ENCODE measurements at regions not wholly inside any gene's neighbourhood (a gene's known extent, or its start where the extent isn't known, plus 50 kb on each side); places are given as distances from the start of the nearest gene placed in this dataset.
A peak's percentile ranks its signal among the peaks of the same experiment; 100 is the strongest.

DNA sequence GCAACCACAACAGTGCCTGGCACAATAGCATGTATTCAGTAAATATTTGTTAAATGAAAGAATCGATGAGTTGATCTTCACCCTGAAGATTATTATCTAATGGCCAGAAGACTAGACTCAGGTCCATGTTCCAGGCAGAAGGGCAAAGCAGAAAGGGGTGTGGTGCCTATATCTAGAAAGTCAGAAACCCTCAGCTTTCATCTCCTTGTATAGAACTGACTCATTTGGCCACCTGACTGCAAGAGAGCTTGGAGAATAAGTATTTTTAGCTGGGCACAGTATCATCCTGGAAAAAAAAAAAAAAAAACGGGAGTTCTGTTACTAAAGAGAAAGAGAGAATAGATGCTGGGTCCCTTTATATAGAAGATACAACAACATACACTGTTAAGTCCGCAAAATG is 69.7 kb upstream of the SPRED1 start:
- DNase-seq, result no peak

DNA sequence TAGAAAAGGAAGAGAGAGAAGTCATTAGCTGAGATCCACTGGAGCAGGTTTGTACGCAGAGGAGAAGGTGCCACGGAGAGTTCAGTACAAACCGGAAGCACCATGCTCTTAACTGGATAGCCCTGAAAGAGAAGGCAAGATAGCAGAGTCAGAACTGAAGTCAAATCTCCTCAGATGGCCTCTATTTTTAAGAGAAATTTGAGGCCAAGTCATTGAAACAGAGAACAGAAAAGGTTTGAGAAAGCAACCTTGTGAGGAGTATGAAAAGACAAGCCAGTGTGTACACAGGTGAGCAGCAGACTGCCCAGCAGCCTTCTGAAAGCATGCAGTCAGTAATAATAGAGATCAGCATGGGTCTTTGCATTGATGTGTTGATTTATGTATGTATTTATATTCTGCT is 66.1 kb upstream of the SPRED1 start:
- peak; percentile 10 to 59 for DNase-seq

DNA sequence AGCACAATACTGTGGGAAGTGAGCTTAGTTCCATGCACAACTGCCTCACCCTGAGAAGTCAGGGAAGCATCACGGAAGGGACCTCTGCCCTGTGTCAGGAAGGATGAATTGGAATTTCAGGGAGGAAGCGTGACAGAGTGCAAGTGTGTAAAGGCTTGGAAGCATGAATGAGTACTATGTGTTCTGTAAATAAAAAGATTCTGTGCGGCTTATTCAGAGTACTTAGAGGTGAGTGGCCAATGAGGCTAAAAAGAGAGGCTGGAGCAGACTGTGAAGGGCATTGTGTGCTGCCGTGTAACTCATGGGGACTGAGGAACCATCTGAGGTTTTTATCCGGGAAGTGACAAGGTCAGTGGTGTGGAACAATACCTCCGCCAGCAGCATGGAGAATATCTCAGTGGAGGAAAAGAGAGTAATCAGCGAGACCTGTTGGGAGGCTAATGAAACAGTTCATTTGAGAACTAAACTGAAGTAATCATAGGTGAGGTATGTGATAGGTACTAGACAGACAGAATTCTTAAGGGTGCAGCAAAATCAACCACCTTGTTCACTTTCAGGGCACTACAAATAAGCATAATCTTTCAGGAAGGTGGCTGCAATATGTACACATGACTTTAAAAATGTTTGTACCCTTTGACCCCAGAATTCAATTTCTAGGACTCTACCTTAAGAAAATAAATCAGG is 64.9 kb upstream of the SPRED1 start:
- no peak for DNase-seq

DNA sequence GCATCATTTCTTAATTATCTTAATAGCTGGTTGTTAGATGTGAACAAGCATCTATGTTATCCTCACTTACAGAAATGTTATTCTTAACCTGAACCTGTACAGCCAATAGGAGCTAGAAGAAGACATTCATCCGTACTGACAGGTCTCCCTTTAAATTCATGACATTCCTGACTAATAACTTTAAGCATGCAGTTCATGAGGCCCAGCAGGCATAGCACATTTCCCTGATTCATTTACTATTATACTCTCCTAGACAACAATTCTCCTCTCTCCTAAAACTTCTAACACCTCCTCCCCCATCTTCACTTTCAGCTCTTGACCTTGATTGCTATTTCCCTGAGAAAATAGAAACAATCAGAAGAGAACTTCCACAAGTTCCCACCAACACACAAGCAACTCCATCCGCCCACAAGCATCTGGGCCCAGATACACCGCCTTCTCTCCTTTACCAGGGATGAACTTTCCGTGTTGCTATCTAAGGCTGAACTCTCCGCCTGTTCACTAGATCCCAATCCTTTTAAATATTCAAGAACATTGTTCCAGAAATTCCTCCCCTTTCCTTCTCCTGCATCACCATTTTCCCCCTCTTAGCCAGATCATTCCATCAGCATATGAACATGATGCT is 62.9 kb upstream of the SPRED1 start:
- no peak for DNase-seq

DNA sequence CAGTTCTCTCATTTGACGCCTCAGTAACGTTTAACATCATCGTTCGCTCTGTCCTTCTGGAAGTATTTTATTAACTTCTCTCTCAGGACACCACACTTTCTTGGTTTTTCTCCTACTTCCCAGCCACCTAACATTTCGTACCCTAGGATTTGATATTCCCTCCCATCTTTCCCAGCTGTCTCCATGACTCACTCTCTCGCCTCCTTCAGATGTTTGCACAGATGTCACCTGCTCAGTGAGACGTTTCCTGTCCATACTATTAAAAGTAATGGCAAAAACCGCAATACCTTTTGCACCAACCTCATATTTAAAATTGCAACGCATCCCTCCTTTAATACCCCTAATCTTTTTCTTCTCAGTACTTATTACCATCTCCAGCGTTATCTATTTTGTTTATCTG is 62.1 kb upstream of the SPRED1 start:
- DNase-seq, result no peak

DNA sequence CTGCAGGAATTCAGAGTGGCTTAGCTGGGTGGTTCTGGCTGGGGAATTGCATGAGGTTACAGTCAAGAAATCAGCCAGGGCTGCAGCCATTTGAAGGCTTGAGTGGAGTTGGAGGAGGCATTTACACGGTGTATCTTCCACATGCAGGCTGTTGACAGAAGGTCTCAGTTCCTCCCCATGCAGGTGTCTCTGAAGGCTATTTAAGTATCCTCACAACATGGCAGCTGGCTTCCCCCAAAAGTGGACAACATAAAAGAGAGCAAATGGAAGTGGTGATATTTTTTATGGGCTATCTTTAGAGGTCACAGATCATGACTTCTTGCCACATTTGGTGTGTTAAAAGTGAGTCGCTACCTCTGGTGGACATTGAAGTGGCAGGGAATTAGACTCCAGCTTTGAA is 60.1 kb upstream of the SPRED1 start:
- DNase-seq, result no peak

DNA sequence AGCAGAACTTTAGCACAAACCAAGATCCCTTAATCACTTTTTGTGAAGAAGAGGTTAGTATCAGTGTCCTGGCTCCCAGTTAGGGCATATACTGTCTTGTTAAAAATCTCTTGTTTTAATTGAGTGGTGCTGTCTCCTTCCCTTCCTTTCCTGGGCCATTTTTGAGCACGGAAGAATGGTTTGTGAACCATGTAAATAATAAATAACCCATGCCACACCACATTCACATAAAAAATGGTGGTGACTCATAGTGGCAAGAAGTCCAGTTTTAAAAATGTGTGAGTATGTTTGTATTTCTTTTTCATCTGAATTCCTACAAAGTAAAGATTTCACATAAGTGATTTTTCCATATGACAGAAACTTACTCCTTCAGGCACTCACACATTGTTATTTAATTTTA is 59.1 kb upstream of the SPRED1 start:
- DNase-seq, result no peak

DNA sequence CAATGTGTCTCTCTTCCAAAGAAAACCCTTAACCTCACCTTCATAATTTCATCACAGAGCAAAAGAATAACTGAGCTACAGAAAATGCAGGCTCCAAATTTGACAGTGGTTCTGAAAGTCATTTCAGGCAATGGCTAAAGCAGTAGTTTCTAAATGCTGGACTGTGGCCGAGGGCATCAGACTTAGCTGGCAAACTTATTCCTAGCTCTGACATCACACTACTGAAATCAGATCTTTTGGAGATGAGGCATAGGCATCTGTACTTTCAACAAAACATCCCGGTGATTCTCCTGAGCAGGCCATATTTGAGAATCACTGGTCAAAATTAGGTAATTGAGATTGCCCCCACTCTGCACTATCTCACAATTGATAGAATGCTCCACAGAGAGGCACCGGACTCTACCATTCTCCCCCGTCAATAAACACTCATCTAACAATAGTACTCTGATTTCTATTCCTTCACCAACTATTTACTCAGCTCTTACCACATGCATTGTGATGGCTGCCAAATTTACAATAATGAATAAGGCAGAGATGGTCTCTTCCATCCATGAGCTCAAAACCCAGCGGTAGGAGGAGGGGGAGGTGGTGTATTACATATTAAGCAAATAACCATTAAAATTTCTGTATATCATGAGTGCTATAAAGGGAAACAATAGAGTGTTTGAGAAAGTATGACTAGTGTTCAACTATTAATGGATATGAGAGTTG is 57.3 kb upstream of the SPRED1 start:
- no peak for DNase-seq

DNA sequence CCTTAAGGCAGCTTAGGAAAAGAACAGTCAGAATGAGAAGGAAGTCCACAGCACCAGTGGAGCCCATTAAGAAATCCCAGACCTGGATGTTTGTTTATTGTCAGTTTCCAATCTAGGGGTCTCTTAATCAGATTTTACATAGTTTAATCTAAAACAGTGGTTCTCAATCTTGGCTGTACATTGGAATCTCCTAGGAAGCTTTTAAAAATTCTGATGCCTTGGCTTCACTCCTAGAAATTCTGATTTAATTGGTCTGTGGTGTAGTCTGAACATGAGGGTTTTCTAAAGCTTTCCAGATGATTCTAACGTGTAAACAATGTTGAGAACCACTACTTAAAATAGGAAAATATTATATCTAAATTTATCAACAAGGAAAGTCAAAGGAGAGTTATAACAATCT is 56.6 kb upstream of the SPRED1 start:
- DNase-seq, result no peak

DNA sequence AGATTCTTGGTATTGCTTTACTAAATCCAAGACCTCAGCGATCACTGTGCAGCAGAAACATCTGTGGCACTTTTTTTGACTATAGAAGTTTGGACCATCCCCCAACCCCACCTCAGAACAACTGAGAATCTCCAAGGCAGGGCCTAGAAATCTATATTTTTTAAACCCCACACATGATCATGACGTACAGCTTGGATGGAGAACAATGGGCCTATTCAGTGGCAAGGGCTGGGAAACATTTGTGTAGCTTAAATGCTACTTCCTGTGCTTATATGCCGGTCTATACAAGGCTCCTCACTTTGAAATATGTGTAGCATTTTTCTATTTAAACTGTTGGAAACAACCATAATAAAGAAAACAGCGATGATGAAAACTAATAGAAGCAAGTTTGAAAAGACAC is 55.1 kb upstream of the SPRED1 start:
- no peak for DNase-seq

DNA sequence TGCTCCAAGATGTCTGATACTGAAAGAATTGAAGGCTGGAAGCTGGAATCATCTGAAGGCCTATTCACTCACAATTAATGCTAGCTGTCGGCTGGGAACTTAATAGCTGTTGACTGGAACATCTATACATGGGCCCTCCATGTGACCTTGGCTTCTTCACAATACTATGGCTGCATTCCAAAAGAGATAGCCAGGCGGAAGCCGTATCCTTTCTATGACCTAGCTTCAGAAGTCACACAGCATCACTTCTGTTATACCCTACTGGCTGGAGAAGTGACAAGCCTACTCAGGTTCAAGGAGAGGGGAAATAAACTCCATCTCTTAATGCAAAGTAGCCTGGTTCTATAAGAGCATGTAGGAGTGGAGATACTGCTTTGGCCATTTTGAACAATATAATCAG is 50.9 kb upstream of the SPRED1 start:
- no peak for DNase-seq

DNA sequence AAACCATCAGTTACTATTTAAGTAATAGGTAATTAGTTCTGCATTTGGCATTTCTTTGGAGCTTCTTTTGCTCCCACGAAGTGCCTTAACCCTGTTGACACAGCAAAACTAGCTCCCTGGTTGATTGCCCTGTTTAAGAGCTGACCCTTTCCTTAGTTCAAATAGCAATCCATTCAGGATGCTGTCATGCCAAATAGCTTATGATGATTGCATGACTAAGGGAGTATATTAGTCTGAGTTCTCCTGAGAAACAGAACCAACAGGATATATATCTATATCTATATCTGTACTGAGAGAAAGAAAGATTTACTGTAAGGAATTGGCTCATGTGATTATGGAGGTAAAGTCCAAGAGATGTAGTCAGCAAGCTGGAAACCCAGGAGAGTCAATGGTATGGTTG is 50.3 kb upstream of the SPRED1 start:
- no peak for DNase-seq
